ENCODE measurements at regions not wholly inside any gene's neighbourhood (a gene's known extent, or its start where the extent isn't known, plus 50 kb on each side); places are given as distances from the start of the nearest gene placed in this dataset.

- DNase-seq: no peak
- Mint-ChIP-seq H3K27ac (ENCODE audit: unreplicated experiment) (no peak overlapping the region), H3K27me3 (ENCODE audit: unreplicated experiment) (no peaks in the 10 kb centered on the region), H3K36me3 (ENCODE audit: unreplicated experiment) (no peaks in the 10 kb centered on the region), H3K4me1 (ENCODE audit: low read depth, unreplicated experiment) (no peaks in the 10 kb centered on the region), H3K4me3 (ENCODE audit: unreplicated experiment) (no peak overlapping the region), H3K9me3 (ENCODE audit: unreplicated experiment) (no peaks in the 10 kb centered on the region)
- no peak for TF ChIP-seq CTCF (IDR thresholded peaks at IDR 0.05; ENCODE audit: partially characterized antibody, unreplicated experiment)
These were observed 648.6 kb downstream of the SEMA5A start for GRCh38 chr5:8897316-8897715.

GRCh38 chr5:8905021-8905420 is 640.9 kb downstream of the SEMA5A start:
- H3K9me3 Mint-ChIP-seq (ENCODE audit: unreplicated experiment): no peaks in the 10 kb centered on the region
- H3K27ac Mint-ChIP-seq (ENCODE audit: unreplicated experiment): no peak overlapping the region
- no peak for TF ChIP-seq CTCF (IDR thresholded peaks at IDR 0.05; ENCODE audit: partially characterized antibody, unreplicated experiment)
- no peak overlapping the region for H3K4me3 Mint-ChIP-seq (ENCODE audit: unreplicated experiment)
- H3K27me3 Mint-ChIP-seq (ENCODE audit: unreplicated experiment): peaks cover 1% of the 10 kb centered on the region
- no peak for DNase-seq
- no peaks in the 10 kb centered on the region for H3K4me1 Mint-ChIP-seq (ENCODE audit: low read depth, unreplicated experiment)
- H3K36me3 Mint-ChIP-seq (ENCODE audit: unreplicated experiment): no peaks in the 10 kb centered on the region

- H3K4me1 Mint-ChIP-seq (ENCODE audit: low read depth, unreplicated experiment): no peaks in the 10 kb centered on the region
- no peak overlapping the region for H3K27ac Mint-ChIP-seq (ENCODE audit: unreplicated experiment)
- no peak overlapping the region for H3K4me3 Mint-ChIP-seq (ENCODE audit: unreplicated experiment)
- no peaks in the 10 kb centered on the region for H3K36me3 Mint-ChIP-seq (ENCODE audit: unreplicated experiment)
- H3K27me3 Mint-ChIP-seq (ENCODE audit: unreplicated experiment): peaks cover 1% of the 10 kb centered on the region
- no peak for DNase-seq
- H3K9me3 Mint-ChIP-seq (ENCODE audit: unreplicated experiment): no peaks in the 10 kb centered on the region
- TF ChIP-seq CTCF (IDR thresholded peaks at IDR 0.05; ENCODE audit: partially characterized antibody, unreplicated experiment): no peak
These were observed 639.4 kb downstream of the SEMA5A start for GRCh38 chr5:8906303-8906967.

- H3K27me3 Mint-ChIP-seq (ENCODE audit: unreplicated experiment): peaks cover 1% of the 10 kb centered on the region
- DNase-seq: no peak
- H3K9me3 Mint-ChIP-seq (ENCODE audit: unreplicated experiment): no peaks in the 10 kb centered on the region
- H3K4me1 Mint-ChIP-seq (ENCODE audit: low read depth, unreplicated experiment): no peaks in the 10 kb centered on the region
- H3K27ac Mint-ChIP-seq (ENCODE audit: unreplicated experiment): no peak overlapping the region
- no peak overlapping the region for H3K4me3 Mint-ChIP-seq (ENCODE audit: unreplicated experiment)
- H3K36me3 Mint-ChIP-seq (ENCODE audit: unreplicated experiment): no peaks in the 10 kb centered on the region
- no peak for TF ChIP-seq CTCF (IDR thresholded peaks at IDR 0.05; ENCODE audit: partially characterized antibody, unreplicated experiment)
These were observed 638.6 kb downstream of the SEMA5A start for GRCh38 chr5:8907168-8907868.

GRCh38 chr5:8908055-8908683 is 637.7 kb downstream of the SEMA5A start:
- H3K4me3 Mint-ChIP-seq (ENCODE audit: unreplicated experiment): no peak overlapping the region
- H3K36me3 Mint-ChIP-seq (ENCODE audit: unreplicated experiment): no peaks in the 10 kb centered on the region
- no peaks in the 10 kb centered on the region for H3K4me1 Mint-ChIP-seq (ENCODE audit: low read depth, unreplicated experiment)
- TF ChIP-seq CTCF (IDR thresholded peaks at IDR 0.05; ENCODE audit: partially characterized antibody, unreplicated experiment): peak; percentile 95
- DNase-seq: peak; percentile 74
- no peak overlapping the region for H3K27ac Mint-ChIP-seq (ENCODE audit: unreplicated experiment)
- H3K27me3 Mint-ChIP-seq (ENCODE audit: unreplicated experiment): peaks cover 1% of the 10 kb centered on the region
- H3K9me3 Mint-ChIP-seq (ENCODE audit: unreplicated experiment): no peaks in the 10 kb centered on the region
